ENCODE measurements at regions not wholly inside any gene's neighbourhood (a gene's known extent, or its start where the extent isn't known, plus 50 kb on each side); places are given as distances from the start of the nearest gene placed in this dataset.

DNA sequence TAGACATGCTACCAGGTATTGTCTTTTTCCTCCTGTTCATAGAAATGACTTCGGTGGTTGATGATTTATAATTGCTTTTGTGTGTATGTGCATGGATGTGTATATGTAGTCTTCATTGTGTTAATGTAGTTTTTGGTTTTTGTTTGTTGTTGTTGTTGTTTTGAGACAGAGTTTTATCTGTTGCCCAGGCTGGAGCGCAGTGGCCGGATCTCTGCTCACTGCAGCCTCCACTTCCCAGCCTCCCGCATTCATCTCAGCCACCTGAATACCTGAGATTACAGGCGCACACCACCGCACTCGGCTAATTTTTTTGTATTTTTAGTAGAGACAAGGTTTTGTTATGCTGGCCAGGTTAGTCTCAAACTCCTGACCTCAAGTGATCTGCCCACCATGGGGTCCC is 75.2 kb downstream of the HFE start:
- TF ChIP-seq FOXA1 (IDR thresholded peaks at IDR 0.05) = no peak
- no peak for TF ChIP-seq CTCF (IDR thresholded peaks at IDR 0.05; ENCODE audit: low read depth, low read length, missing input control)
- TF ChIP-seq REST (IDR thresholded peaks at IDR 0.05) = no peak
- TF ChIP-seq JUND (IDR thresholded peaks at IDR 0.05) = no peak
- no peak for TF ChIP-seq EGR1 (IDR thresholded peaks at IDR 0.05; ENCODE audit: low read depth in 2 of 2)
- TF ChIP-seq, protein P1, sequence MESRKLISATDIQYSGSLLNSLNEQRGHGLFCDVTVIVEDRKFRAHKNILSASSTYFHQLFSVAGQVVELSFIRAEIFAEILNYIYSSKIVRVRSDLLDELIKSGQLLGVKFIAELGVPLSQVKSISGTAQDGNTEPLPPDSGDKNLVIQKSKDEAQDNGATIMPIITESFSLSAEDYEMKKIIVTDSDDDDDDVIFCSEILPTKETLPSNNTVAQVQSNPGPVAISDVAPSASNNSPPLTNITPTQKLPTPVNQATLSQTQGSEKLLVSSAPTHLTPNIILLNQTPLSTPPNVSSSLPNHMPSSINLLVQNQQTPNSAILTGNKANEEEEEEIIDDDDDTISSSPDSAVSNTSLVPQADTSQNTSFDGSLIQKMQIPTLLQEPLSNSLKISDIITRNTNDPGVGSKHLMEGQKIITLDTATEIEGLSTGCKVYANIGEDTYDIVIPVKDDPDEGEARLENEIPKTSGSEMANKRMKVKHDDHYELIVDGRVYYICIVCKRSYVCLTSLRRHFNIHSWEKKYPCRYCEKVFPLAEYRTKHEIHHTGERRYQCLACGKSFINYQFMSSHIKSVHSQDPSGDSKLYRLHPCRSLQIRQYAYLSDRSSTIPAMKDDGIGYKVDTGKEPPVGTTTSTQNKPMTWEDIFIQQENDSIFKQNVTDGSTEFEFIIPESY (IDR thresholded peaks at IDR 0.05) = no peak
- no peak for TF ChIP-seq YY1 (IDR thresholded peaks at IDR 0.05)
- no peak for TF ChIP-seq RAD21 (IDR thresholded peaks at IDR 0.05)
- no peak for TF ChIP-seq MAX (IDR thresholded peaks at IDR 0.05)
- TF ChIP-seq NR2F2 (IDR thresholded peaks at IDR 0.05) = no peak
- TF ChIP-seq RXRA (IDR thresholded peaks at IDR 0.05) = no peak
- no peak for TF ChIP-seq SP1 (IDR thresholded peaks at IDR 0.05)
- TF ChIP-seq GABPA (IDR thresholded peaks at IDR 0.05 in 1 of 2, conservative IDR thresholded peaks at IDR 0.05 in 1 of 2) = no peak

All from liver (tissue), 3 donors.